ENCODE measurements at regions not wholly inside any gene's neighbourhood (a gene's known extent, or its start where the extent isn't known, plus 50 kb on each side); places are given as distances from the start of the nearest gene placed in this dataset.

- WGBS, 2 donors = 73 to 74% methylated on average over 12 of the region's 12 CpGs
- TF ChIP-seq POLR2A (IDR thresholded peaks at IDR 0.05) (no peak), CTCF (IDR thresholded peaks at IDR 0.05) (no peak)
- H3K27ac ChIP-seq = no peak overlapping the region
- no peaks in the 10 kb centered on the region for H3K36me3 ChIP-seq
- no peak for DNase-seq
- intact Hi-C loops (cut with DNase I) = no loop called here
- no peak overlapping the region for H3K4me3 ChIP-seq (replicated peaks in 1 of 3)
- no peaks in the 10 kb centered on the region for H3K9me3 ChIP-seq
- H3K4me1 ChIP-seq = no peaks in the 10 kb centered on the region
- H3K27me3 ChIP-seq = no peaks in the 10 kb centered on the region
Observed at GRCh38 chr1:4565801-4566449, 88.5 kb upstream of the AJAP1 start.

- Histone ChIP-seq H3K4me1 (no peaks in the 10 kb centered on the region), H3K36me3 (no peaks in the 10 kb centered on the region), H3K4me3 (replicated peaks in 1 of 3) (no peak overlapping the region), H3K27ac (no peak overlapping the region), H3K27me3 (no peaks in the 10 kb centered on the region), H3K9me3 (no peaks in the 10 kb centered on the region)
- intact Hi-C loops (cut with DNase I) = no loop called here
- no peak for TF ChIP-seq POLR2A (IDR thresholded peaks at IDR 0.05)
- no peak for TF ChIP-seq CTCF (IDR thresholded peaks at IDR 0.05)
- no peak for DNase-seq
- 83 to 89% methylated on average over 6 of the region's 6 CpGs for WGBS, 2 donors
Observed at GRCh38 chr1:4571263-4571662, 83.1 kb upstream of the AJAP1 start.

- H3K27ac ChIP-seq = no peak overlapping the region
- no peak overlapping the region for H3K4me3 ChIP-seq (replicated peaks in 1 of 3)
- intact Hi-C loops (cut with DNase I) = no loop called here
- no peaks in the 10 kb centered on the region for H3K4me1 ChIP-seq
- TF ChIP-seq POLR2A (IDR thresholded peaks at IDR 0.05) (no peak), CTCF (IDR thresholded peaks at IDR 0.05) (no peak)
- no peak for DNase-seq
- no peaks in the 10 kb centered on the region for H3K36me3 ChIP-seq
- no peaks in the 10 kb centered on the region for H3K27me3 ChIP-seq
- 67% methylated on average over 3 of the region's 3 CpGs for WGBS, 2 donors
- H3K9me3 ChIP-seq = no peaks in the 10 kb centered on the region
Observed at GRCh38 chr1:4573526-4573925, 80.9 kb upstream of the AJAP1 start.

GRCh38 chr1:4581807-4582206 is 72.6 kb upstream of the AJAP1 start:
- intact Hi-C loops (cut with DNase I) = no loop called here
- Histone ChIP-seq H3K27ac (no peak overlapping the region), H3K4me3 (replicated peaks in 1 of 3) (no peak overlapping the region), H3K9me3 (no peaks in the 10 kb centered on the region), H3K27me3 (no peaks in the 10 kb centered on the region), H3K4me1 (peaks cover 8 to 22% of the 10 kb centered on the region in 2 donors), H3K36me3 (no peaks in the 10 kb centered on the region)
- DNase-seq = no peak
- WGBS, 2 donors = 75 to 79% methylated on average over 5 of the region's 5 CpGs
- no peak for TF ChIP-seq CTCF (IDR thresholded peaks at IDR 0.05)
- TF ChIP-seq POLR2A (IDR thresholded peaks at IDR 0.05) = no peak

GRCh38 chr1:4584449-4584848 is 70.0 kb upstream of the AJAP1 start:
- Histone ChIP-seq H3K27me3 (no peaks in the 10 kb centered on the region), H3K9me3 (no peaks in the 10 kb centered on the region), H3K27ac (no peak overlapping the region), H3K4me3 (replicated peaks in 1 of 3) (no peak overlapping the region), H3K36me3 (no peaks in the 10 kb centered on the region), H3K4me1 (peaks cover 17 to 39% of the 10 kb centered on the region in 2 donors)
- intact Hi-C loops (cut with DNase I) = no loop called here
- no peak for DNase-seq
- TF ChIP-seq CTCF (IDR thresholded peaks at IDR 0.05) (no peak), POLR2A (IDR thresholded peaks at IDR 0.05) (no peak)
- WGBS, 2 donors = 79 to 83% methylated on average over 5 of the region's 5 CpGs

All from thyroid gland (tissue), 4 donors.